IMR-90 (cell line): ENCODE measurements at regions not wholly inside any gene's neighbourhood (a gene's known extent, or its start where the extent isn't known, plus 50 kb on each side); places are given as distances from the start of the nearest gene placed in this dataset.

ENCODE experiments used
- ATAC-seq: fragments of 200-7000 bp; cut with Tn5 transposase; 2 replicates; pipeline ENCODE4 v1.9.1; 2020; ENCODE audit warnings: low read depth, mild to moderate bottlenecking, moderate library complexity
- BruUV-seq: library from RNA; stranded (reverse); fragments of 400-500 nt; replicated peaks from 2 replicates; lab custom pipeline; 2021; lab: Mats Ljungman, UMichigan
- CTCF ChIA-PET: fragments of 300-600 bp; formaldehyde crosslinking; extraction: SDS; loops from one replicate; lab custom pipeline; 2021; ENCODE audit warnings: antibody characterized with exemption; lab: Yijun Ruan, JAX
- POLR2A ChIA-PET: fragments of 300-600 bp; sonication (Branson Sonifier 250); formaldehyde crosslinking; loops from one replicate; lab custom pipeline; 2022; ENCODE audit warnings: antibody characterized with exemption; ENCODE audit not compliant: unreplicated experiment; lab: Charles Lee
- DNase-seq: peaks from one replicate; pipeline ENCODE4 v3.0.0; 2013
- H2AFZ ChIP-seq: replicated peaks from 2 replicates; pipeline ENCODE3; 2013; ENCODE audit warnings: low read length, mild to moderate bottlenecking; ENCODE audit not compliant: poor library complexity
- H2AK5ac ChIP-seq: 2 replicates; pipeline ENCODE4 v1.6.1; 2013; ENCODE audit warnings: low read depth, low read length, inconsistent platforms
- H2AK9ac ChIP-seq: replicated peaks from 2 replicates; pipeline ENCODE3; 2013; ENCODE audit warnings: mild to moderate bottlenecking, low read depth, low read length, moderate library complexity; ENCODE audit not compliant: poor library complexity
- H2BK120ac ChIP-seq: 2 replicates; pipeline ENCODE4 v1.6.1; 2013; ENCODE audit warnings: low read depth, low read length, inconsistent platforms
- H2BK15ac ChIP-seq: 3 replicates; pipeline ENCODE4 v1.6.1; 2013; ENCODE audit warnings: low read depth, low read length, inconsistent platforms
- H2BK20ac ChIP-seq: 2 replicates; pipeline ENCODE4 v1.6.1; 2013; ENCODE audit warnings: low read depth, mild to moderate bottlenecking, inconsistent platforms, low read length, moderate library complexity
- H2BK5ac ChIP-seq: 2 replicates; pipeline ENCODE4 v1.6.1; 2013; ENCODE audit warnings: mild to moderate bottlenecking, low read depth, low read length, inconsistent platforms; ENCODE audit not compliant: poor library complexity, severe bottlenecking
- H3K14ac ChIP-seq: replicated peaks from 2 replicates; pipeline ENCODE4 v1.6.1; 2013; ENCODE audit warnings: low read depth, low read length, inconsistent platforms
- H3K18ac ChIP-seq: 2 replicates; pipeline ENCODE4 v1.6.1; 2013; ENCODE audit warnings: low read depth, low read length, control low read depth
- H3K23ac ChIP-seq: 2 replicates; pipeline ENCODE4 v1.6.1; 2013; ENCODE audit warnings: low read depth, low read length, inconsistent platforms
- H3K27ac ChIP-seq: 2 replicates; pipeline ENCODE4 v1.5.1; 2013; ENCODE audit warnings: mild to moderate bottlenecking, control low read depth, low read length; ENCODE audit not compliant: insufficient read depth
- H3K27me3 ChIP-seq: 2 replicates; pipeline ENCODE4 v1.6.1; 2013; ENCODE audit warnings: low read length; ENCODE audit not compliant: control insufficient read depth, insufficient read depth
- H3K36me3 ChIP-seq: 2 replicates; pipeline ENCODE4 v1.6.1; 2013; ENCODE audit warnings: low read length, mixed read lengths; ENCODE audit not compliant: control insufficient read depth, insufficient read depth
- H3K4ac ChIP-seq: 2 replicates; pipeline ENCODE4 v1.6.1; 2013; ENCODE audit warnings: low read depth, low read length, inconsistent platforms
- H3K4me1 ChIP-seq: 2 replicates; pipeline ENCODE4 v1.6.1; 2013; ENCODE audit warnings: low read length, mixed read lengths; ENCODE audit not compliant: control insufficient read depth, insufficient read depth
- H3K4me2 ChIP-seq: 2 replicates; pipeline ENCODE4 v1.6.1; 2013; ENCODE audit warnings: low read depth, mild to moderate bottlenecking, control low read depth, low read length, moderate library complexity
- H3K4me3 ChIP-seq: 2 replicates; pipeline ENCODE4 v1.5.1; 2013; ENCODE audit warnings: low read depth, mild to moderate bottlenecking, control low read depth, low read length, moderate library complexity; ENCODE audit not compliant: insufficient read depth
- H3K56ac ChIP-seq: 2 replicates; pipeline ENCODE4 v1.6.1; 2013; ENCODE audit warnings: low read length, inconsistent platforms; ENCODE audit not compliant: insufficient read depth; ENCODE audit errors: extremely low read depth
- H3K79me1 ChIP-seq, 2 experiments: 2 replicates each; pipeline ENCODE4 v1.6.1; 2013; ENCODE audit warnings: low read length in 2 of 2, inconsistent platforms in 1 of 2, low read depth in 1 of 2
- H3K9ac ChIP-seq: 2 replicates; pipeline ENCODE4 v1.6.1; 2013; ENCODE audit warnings: low read depth, low read length, control low read depth
- H3K9me1 ChIP-seq: 2 replicates; pipeline ENCODE4 v1.6.1; 2013; ENCODE audit warnings: low read length, inconsistent platforms; ENCODE audit not compliant: insufficient read depth
- H3K9me3 ChIP-seq: 2 replicates; pipeline ENCODE4 v1.6.1; 2013; ENCODE audit warnings: low read length; ENCODE audit not compliant: control insufficient read depth, insufficient read depth
- H4K20me1 ChIP-seq: 2 replicates; pipeline ENCODE4 v1.6.1; 2013; ENCODE audit warnings: low read length, inconsistent platforms; ENCODE audit not compliant: insufficient read depth
- H4K5ac ChIP-seq: 2 replicates; pipeline ENCODE4 v1.6.1; 2013; ENCODE audit warnings: mild to moderate bottlenecking, low read depth, low read length, control low read depth
- H4K8ac ChIP-seq, 2 experiments: 2 replicates each; pipeline ENCODE4 v1.6.1; 2013; ENCODE audit warnings: low read depth in 2 of 2, low read length in 2 of 2, control low read depth in 1 of 2, inconsistent platforms in 1 of 2
- H4K91ac ChIP-seq: 2 replicates; pipeline ENCODE4 v1.6.1; 2013; ENCODE audit warnings: low read depth, low read length, inconsistent platforms; ENCODE audit not compliant: insufficient read depth
- CHD1 ChIP-seq: IDR thresholded peaks from 2 replicates; pipeline ENCODE4 v1.6.1; 2012; ENCODE audit warnings: low read depth, low read length, improper control_type of control experiment
- RAD21 ChIP-seq: IDR thresholded peaks from 2 replicates; pipeline ENCODE4 v1.6.1; 2012; ENCODE audit warnings: low read length, improper control_type of control experiment
- RCOR1 ChIP-seq: IDR thresholded peaks from 2 replicates; pipeline ENCODE4 v1.6.1; 2012; ENCODE audit warnings: mild to moderate bottlenecking, low read length, improper control_type of control experiment; ENCODE audit not compliant: insufficient replicate concordance
- SMC3 ChIP-seq: fragments of 150-350 bp; IDR thresholded peaks from 2 replicates; pipeline ENCODE4 v1.6.1; 2016; ENCODE audit warnings: low read depth, mild to moderate bottlenecking, antibody characterized with exemption, low read length, moderate library complexity
- WGBS, 2 experiments: methylation state at CpG; one replicate each; pipeline versions ENCODE4 v1.1.5 to v1.1.7; 2013; ENCODE audit warnings: missing lambda C conversion rate in 2 of 2; ENCODE audit not compliant: insufficient read length in 1 of 2; ENCODE audit errors: extremely low coverage in 2 of 2; 5-methylcytosine and 5-hydroxymethylcytosine counted together
- dilution Hi-C: fragments of 300-500 bp; cut with HindIII; formaldehyde crosslinking; loops from one replicate; pipeline ENCODE4 v1.14.3; 2018; ENCODE audit warnings: low sequenced_read_pairs; ENCODE audit not compliant: unreplicated experiment
- in situ Hi-C: fragments of 300-500 bp; cut with MboI; formaldehyde crosslinking; loops from 3 replicates; pipeline ENCODE4 v1.14.3; 2019; ENCODE audit warnings: low sequenced_read_pairs, inconsistent platforms, mixed read lengths
- intact Hi-C: fragments of 100-400 bp; cut with micrococcal nuclease; formaldehyde crosslinking; loops from 2 replicates; pipeline ENCODE4 v1.10.0; 2022
- TF ChIP-seq, protein P1 (sequence below): conservative IDR thresholded peaks from 2 replicates; pipeline ENCODE4 v1.5.1; 2012; ENCODE audit warnings: mild to moderate bottlenecking, low read depth, low read length, improper control_type of control experiment

DNA sequence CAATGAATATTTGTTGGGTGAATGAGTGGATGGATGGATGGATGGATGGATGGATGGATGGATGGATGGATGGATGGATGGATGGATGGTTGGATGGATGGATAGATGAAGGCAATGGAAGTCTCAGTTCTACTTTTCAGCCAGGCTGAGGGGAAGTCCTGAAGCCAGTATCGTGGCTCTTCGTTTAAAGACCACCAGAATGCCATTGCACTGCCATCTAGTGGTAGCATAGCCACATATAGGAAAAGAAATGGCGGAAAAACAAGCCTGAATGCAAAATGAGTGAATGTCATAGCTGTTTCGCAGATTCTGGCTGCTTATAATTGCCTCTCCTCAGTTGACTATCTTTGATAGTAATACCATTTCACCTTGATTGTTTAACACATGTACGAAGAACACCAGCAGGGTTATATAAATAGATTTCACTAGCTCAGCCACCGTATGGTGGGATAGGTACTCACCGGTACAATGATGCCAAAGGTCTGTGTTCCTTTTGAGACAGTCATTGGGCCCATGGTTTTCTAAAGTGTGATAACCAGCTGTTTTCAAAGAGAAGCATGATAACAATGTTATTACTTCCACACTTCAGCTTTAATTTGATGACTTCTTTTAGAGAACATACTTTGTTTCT, 62.3 kb upstream of the GREB1L start:
- ATAC-seq (peak; percentile 94), DNase-seq (peak; percentile 73)
- H2AFZ ChIP-seq, result no peak overlapping the region
- H3K27ac ChIP-seq, result no peak overlapping the region
- POLR2A ChIA-PET, result interaction anchor here (0.6 kb wide), 1 partner anchor 68 kb away, joined by 4 read pairs; the partner anchor contains the start of gene ROCK1
- H3K9me3 ChIP-seq, result no peaks in the 10 kb centered on the region
- no CpG with 5 or more reads among the region's 7 CpGs for WGBS, 2 experiments
- no peak overlapping the region for H2AK5ac ChIP-seq
- H2BK120ac ChIP-seq, result no peak overlapping the region
- H3K4ac ChIP-seq, result no peak overlapping the region
- H3K9ac ChIP-seq, result no peak overlapping the region
- no peak overlapping the region for H3K4me2 ChIP-seq
- in situ Hi-C loops, result no loop called here
- no peak overlapping the region for H2AK9ac ChIP-seq
- H3K27me3 ChIP-seq, result peaks cover under 1% of the 10 kb centered on the region; the same call in 1 of the 2 replicates
- H3K9me1 ChIP-seq, result no peaks in the 10 kb centered on the region
- no peak overlapping the region for H2BK15ac ChIP-seq
- no peak overlapping the region for H4K8ac ChIP-seq
- dilution Hi-C loops, result no loop called here
- H3K36me3 ChIP-seq, result no peaks in the 10 kb centered on the region
- H4K91ac ChIP-seq, result no peak overlapping the region
- CTCF ChIA-PET, result interaction anchor here (0.6 to 2.1 kb wide), 13 partner anchors 8 to 213 kb away, joined by 3 to 8 read pairs (median 4); partner anchors contain the start of gene ROCK1
- H3K23ac ChIP-seq, result no peak overlapping the region
- H3K79me1 ChIP-seq, result no peaks in the 10 kb centered on the region
- H3K4me3 ChIP-seq, result no peak overlapping the region
- no peak overlapping the region for H2BK5ac ChIP-seq
- H3K56ac ChIP-seq, result no peak overlapping the region
- BruUV-seq, result no TSS peak
- no peak overlapping the region for H3K18ac ChIP-seq
- H4K5ac ChIP-seq, result no peak overlapping the region
- TF ChIP-seq RAD21 (peak; percentile 87), SMC3 (peak; percentile 79), RCOR1 (no peak), CHD1 (no peak)
- TF ChIP-seq, protein P1, sequence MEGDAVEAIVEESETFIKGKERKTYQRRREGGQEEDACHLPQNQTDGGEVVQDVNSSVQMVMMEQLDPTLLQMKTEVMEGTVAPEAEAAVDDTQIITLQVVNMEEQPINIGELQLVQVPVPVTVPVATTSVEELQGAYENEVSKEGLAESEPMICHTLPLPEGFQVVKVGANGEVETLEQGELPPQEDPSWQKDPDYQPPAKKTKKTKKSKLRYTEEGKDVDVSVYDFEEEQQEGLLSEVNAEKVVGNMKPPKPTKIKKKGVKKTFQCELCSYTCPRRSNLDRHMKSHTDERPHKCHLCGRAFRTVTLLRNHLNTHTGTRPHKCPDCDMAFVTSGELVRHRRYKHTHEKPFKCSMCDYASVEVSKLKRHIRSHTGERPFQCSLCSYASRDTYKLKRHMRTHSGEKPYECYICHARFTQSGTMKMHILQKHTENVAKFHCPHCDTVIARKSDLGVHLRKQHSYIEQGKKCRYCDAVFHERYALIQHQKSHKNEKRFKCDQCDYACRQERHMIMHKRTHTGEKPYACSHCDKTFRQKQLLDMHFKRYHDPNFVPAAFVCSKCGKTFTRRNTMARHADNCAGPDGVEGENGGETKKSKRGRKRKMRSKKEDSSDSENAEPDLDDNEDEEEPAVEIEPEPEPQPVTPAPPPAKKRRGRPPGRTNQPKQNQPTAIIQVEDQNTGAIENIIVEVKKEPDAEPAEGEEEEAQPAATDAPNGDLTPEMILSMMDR, result peak; percentile 81
- no peaks in the 10 kb centered on the region for H4K20me1 ChIP-seq
- no peak overlapping the region for H3K14ac ChIP-seq
- no peak overlapping the region for H2BK20ac ChIP-seq
- intact Hi-C loops, result no loop called here
- no peaks in the 10 kb centered on the region for H3K4me1 ChIP-seq
